DMS79 (cell line): ENCODE measurements at regions not wholly inside any gene's neighbourhood (a gene's known extent, or its start where the extent isn't known, plus 50 kb on each side); places are given as distances from the start of the nearest gene placed in this dataset.

ENCODE experiments used
- DNase-seq: peaks from one replicate; lab custom pipeline; 2025; lab: John Stamatoyannopoulos, UW

- DNase-seq = no peak
These were observed 369.1 kb downstream of the MAFB start for GRCh38 chr20:40319741-40320516.

DNA sequence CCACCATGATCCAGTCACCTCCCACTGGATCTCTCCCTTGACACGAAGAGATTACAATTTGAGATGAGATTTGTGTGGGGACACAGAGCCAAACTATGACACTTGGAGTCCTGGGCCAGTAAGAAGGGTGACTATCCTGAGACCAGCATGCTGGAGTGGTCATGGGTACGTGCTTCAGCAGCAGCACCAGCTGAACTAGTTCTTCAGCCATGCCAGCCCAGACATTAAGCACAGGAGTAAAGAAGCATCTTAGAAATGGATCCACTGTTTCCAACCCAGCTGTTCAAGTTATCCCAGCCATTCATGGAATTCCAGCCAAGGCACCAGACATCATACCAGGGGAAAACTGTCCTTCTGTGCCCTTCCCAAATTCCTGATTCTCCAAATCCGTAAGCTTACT, 370.0 kb downstream of the MAFB start:
- DNase-seq = no peak

DNA sequence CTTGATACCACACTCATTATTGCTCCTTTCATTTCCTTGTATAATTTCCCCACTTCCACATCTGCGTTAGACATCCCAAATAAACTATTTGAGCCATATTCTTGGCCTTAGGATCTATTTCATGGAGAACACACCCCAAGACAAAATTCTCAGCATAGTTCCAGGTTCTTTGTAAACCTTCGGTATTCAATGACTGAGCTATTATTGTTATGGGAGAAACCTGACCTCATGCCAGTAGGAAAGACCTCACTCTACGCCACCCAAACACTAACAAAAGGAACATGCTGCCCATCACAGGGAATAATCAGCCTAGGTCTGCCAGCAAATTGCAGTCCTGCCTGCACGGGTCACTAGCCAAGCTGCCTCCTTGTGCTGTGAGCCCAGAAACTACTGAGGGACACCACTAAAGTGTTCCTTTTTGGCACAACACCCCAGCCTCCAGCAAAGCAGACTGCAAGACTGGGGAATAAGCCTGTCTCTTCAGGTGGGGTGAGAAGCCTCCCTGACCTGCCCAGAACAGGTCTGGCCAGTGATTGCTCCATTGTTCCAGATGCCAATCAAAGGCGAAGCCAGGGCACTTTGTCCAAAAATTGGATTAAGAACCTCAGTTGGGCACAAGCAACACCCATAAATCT, 371.8 kb downstream of the MAFB start:
- DNase-seq = no peak

DNA sequence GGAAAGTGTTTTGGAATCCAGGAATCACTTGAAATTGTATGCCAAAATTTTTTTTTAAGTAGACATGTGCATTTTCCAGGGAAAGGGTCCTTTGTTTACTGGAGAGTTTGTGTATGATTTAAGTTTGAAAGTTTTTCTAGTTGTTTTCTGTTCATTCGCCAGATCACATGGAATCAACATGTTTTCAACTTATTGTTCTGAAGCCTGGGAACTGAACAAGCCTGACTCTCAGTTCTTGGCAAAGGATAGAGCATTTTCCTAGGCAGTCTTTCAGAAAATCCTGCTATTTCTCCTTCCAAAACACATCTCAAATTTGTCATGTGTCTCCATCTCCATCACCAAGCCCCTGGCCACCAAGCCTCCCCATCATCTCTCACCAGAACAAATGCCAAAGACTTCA, 374.8 kb downstream of the MAFB start:
- no peak for DNase-seq

DNA sequence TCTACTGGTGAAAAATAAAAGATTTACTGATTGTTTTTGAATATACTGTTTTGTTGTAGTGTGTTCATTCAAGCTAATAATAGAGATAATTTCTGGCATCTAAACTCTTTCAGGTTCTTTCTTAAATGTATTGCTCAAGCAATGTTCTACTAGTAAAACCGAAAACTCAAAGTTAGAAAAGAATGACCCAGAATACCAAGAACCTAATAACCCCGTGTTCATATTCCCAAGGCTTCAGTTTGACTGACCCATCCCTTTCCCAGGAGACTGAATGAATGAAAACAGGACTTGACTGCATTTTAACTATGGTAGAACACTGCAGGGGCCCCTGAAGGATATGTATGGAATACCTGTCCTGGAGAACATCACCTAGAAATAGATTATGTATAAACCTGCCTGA, 375.3 kb downstream of the MAFB start:
- DNase-seq = no peak

DNA sequence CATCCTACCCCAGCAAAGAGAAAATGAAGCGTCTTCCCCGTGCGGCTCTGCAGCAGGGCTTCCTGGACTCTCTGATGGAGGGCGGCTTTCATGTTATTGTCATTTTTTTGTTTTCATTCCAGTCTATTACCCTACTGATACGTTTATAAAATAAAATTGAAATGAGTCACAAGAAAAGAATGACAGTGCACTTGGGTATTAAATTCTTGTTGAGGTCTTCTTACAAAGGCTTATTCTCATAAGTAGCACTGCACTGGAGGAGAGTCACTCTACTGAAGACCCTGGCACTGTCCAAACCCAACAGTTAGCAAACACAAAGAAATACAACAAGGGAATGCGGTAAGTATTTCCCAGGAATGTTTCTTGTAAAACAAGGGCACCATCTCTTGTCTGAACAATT, 379.3 kb downstream of the MAFB start:
- DNase-seq = no peak

- DNase-seq = no peak
These were observed 381.0 kb downstream of the MAFB start for GRCh38 chr20:40307997-40308396.

DNA sequence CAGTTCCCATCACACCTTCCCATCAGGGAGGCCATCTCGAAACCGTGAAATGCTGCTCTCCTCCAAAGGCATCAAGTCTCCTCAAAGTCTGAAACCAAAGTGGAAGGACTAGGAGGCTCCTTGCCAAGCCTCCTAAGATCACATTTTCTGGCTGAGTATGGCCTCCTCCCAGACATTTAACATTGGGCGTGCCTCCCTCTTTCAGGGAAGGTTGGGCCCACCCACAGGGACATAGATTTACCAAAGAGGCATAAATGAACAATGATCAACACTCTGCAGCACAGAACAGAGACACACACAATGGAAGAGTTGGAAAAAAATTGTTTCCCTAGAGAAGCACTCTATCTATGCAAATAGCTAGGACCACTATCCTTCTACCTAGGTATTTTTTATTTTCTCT, 381.8 kb downstream of the MAFB start:
- no peak for DNase-seq

- DNase-seq = no peak
These were observed 383.7 kb downstream of the MAFB start for GRCh38 chr20:40305303-40305702.

GRCh38 chr20:40304119-40304613, 384.9 kb downstream of the MAFB start:
- DNase-seq = no peak

- no peak for DNase-seq
These were observed 394.3 kb downstream of the MAFB start for GRCh38 chr20:40294747-40295146.

DNA sequence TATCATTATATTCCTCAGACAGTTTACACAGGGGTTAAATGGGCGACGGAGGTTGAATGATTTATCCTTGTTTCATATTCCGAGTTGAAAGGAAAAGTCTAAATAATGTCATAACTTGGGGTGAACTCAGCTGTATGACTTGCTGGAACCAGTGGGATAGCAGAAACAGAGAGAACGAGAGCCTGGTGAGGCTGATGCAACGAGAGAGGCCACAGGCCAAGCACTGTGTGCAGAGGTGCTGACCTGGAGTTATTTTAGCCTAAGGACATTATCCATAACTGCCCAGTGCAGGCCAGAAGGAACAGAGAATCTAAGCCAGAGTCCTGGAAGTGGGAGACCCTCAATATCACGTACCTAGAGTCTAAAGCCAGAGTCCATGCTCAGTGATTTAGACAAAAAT, 394.9 kb downstream of the MAFB start:
- no peak for DNase-seq

DNA sequence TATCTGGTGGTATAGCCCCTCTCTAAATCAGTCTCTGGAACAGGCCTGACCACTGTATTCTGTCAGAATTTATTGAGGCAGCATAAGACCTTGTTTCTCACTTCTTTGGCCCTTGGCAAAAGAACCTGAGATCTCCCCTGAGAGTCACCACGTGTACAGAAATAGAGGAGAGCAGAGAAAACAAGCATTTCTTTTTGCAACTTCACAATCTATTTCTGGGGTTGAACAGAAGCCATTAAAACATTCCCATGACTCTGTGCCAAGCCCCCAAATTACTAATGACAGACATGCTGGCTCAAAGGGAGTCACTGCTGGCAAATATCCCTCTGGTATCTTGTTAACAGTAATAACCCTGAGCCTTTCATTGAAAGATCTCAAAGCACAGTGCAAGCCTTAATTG, 395.3 kb downstream of the MAFB start:
- DNase-seq = no peak

GRCh38 chr20:40291493-40292135, 397.4 kb downstream of the MAFB start:
- DNase-seq = no peak

DNA sequence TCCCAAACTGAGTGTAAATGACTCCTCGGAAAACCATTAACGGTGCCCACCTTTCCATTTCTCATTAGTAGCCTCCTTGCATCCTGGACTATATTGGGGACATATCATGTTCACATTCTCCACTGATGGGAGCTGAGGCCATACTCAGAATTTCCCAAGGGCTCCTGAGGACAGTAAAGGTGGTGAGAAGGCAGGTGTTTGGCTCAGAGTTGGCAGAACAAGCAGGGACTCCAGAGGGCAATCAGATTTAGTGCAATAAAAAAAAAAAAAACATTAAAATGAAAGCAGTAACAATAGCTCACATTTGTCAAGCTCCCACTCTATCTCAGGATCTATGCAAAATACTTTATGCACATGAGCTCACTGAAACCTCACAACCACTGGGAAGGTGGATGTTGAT, 401.4 kb downstream of the MAFB start:
- peak; percentile 16 for DNase-seq

GRCh38 chr20:40286975-40287531, 402.0 kb downstream of the MAFB start:
- peak; percentile 60 for DNase-seq

GRCh38 chr20:40284611-40285010, 404.4 kb downstream of the MAFB start:
- DNase-seq = no peak

DNA sequence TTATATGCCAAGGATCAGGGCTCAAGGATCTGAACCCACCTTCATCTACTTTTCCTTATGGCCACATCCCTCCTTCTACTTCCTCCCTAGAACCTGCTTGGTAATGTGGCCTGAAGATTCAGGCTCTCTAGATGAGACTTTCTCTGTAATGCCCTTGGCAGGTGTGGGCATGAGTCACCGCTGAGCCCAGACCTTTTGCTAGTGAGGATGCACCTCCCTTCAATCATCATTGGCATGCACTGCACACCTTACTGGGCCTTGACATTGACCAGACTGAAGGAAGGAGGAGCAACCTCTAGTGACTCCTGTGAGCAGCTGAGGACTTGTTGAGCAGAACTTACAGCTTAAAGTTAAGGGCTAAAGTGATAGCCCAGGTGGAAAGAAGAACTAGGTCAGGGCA, 405.3 kb downstream of the MAFB start:
- no peak for DNase-seq

- DNase-seq = no peak
These were observed 406.1 kb downstream of the MAFB start for GRCh38 chr20:40282941-40283340.

GRCh38 chr20:40282541-40282940, 406.5 kb downstream of the MAFB start:
- DNase-seq = no peak

DNA sequence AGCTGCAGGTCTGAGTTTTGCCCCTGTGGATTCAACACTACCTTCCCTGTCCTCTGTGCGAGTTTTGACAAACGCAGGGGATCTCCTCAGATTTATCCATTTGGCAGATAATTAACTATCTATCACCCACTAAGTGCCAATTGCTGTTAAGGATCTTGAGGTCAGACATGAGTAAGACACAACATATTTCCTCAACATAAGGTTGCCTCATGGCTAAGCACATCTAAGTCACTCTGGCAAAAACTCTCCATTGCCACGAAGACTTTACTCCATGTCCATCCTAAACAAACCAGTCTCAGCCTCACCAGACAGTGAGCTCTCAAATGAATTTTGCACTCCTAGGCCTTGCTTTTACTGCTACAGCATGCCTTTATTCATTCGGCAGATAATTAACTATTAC, 408.4 kb downstream of the MAFB start:
- DNase-seq = no peak

GRCh38 chr20:40279390-40279789, 409.6 kb downstream of the MAFB start:
- no peak for DNase-seq

DNA sequence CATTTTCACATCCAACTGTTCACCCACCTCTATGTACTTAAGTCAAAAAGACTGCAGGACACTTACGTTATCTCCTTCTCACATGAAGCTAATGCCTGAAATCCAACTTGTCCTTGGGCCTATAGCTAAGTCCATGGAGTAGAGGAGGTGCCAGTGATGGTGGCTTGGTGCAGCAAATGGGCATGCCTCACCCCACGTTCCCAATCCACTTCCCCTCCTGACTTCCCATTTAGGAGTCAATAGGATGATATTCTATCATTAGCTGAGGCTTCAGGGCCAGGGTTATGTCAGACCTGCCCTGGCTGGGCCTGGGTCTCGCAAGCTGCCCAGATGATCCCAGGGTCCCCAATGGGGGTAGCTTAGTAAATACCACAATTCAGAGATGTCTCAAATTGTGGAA, 410.4 kb downstream of the MAFB start:
- DNase-seq = no peak
